H1 (cell line): ENCODE measurements at regions not wholly inside any gene's neighbourhood (a gene's known extent, or its start where the extent isn't known, plus 50 kb on each side); places are given as distances from the start of the nearest gene placed in this dataset.

Source experiments
- CTCF ChIA-PET: fragments of 300-600 bp; sonication (Branson Sonifier 250); formaldehyde crosslinking; loops from one replicate; lab custom pipeline; 2021; ENCODE audit not compliant: partially characterized antibody; lab: Charles Lee
- POLR2A ChIA-PET: fragments of 300-600 bp; sonication (Branson Sonifier 250); formaldehyde crosslinking; loops from one replicate; lab custom pipeline; 2021; ENCODE audit warnings: inconsistent platforms; ENCODE audit not compliant: partially characterized antibody; lab: Charles Lee
- DNase-seq, 2 experiments: peaks; one replicate each; pipeline versions ENCODE4 v3.0.0 to v3.0.0-alpha.2; 2010 to 2022; ENCODE audit warnings: low spot score in 2 of 2, low read depth in 1 of 2, mixed read lengths in 1 of 2
- FAIRE-seq: peaks from 2 replicates; lab custom pipeline; 2011; peaks lifted over from hg19 to GRCh38; lab: Jason Lieb, UNC
- H2AFZ ChIP-seq: 2 replicates; pipeline ENCODE4 v1.8.1; 2012; ENCODE audit warnings: low read length, inconsistent platforms
- H2AK5ac ChIP-seq: 2 replicates; pipeline ENCODE4 v1.6.1; 2013; ENCODE audit warnings: low read depth, low read length
- H2BK120ac ChIP-seq: replicated peaks from 2 replicates; pipeline ENCODE3; 2013; ENCODE audit warnings: low read depth, low read length, inconsistent platforms
- H2BK12ac ChIP-seq: 2 replicates; pipeline ENCODE4 v1.6.1; 2013; ENCODE audit warnings: low read depth, low read length
- H2BK15ac ChIP-seq: 2 replicates; pipeline ENCODE4 v1.6.1; 2013; ENCODE audit warnings: low read length
- H2BK20ac ChIP-seq: 2 replicates; pipeline ENCODE4 v1.6.1; 2013; ENCODE audit warnings: low read length
- H2BK5ac ChIP-seq: 2 replicates; pipeline ENCODE4 v1.6.1; 2013; ENCODE audit warnings: low read depth, low read length
- H3K14ac ChIP-seq: 2 replicates; pipeline ENCODE4 v1.6.1; 2013; ENCODE audit warnings: inconsistent platforms; ENCODE audit not compliant: insufficient read length
- H3K18ac ChIP-seq: 2 replicates; pipeline ENCODE4 v1.6.1; 2013; ENCODE audit warnings: low read length; ENCODE audit errors: extremely low read depth
- H3K23ac ChIP-seq: 2 replicates; pipeline ENCODE4 v1.6.1; 2013; ENCODE audit warnings: inconsistent platforms; ENCODE audit not compliant: insufficient read length
- H3K23me2 ChIP-seq: 2 replicates; pipeline ENCODE4 v1.6.1; 2013; ENCODE audit warnings: low read depth, low read length
- H3K27ac ChIP-seq: 2 replicates; pipeline ENCODE4 v1.6.1; 2011; ENCODE audit warnings: low read depth, low read length, inconsistent platforms
- H3K27me3 ChIP-seq, 4 experiments: replicated peaks in 1 of 4; 1 replicate in 1 of 4; 2 replicates in 3 of 4; pipeline versions ENCODE4 v1.6.1 to v1.8.1; 2011 to 2013; ENCODE audit warnings: low read length in 3 of 4, mild to moderate bottlenecking in 3 of 4, inconsistent platforms in 2 of 4, mixed read lengths in 2 of 4, moderate library complexity in 1 of 4; ENCODE audit not compliant: control insufficient read depth in 3 of 4, insufficient read depth in 3 of 4; ENCODE audit errors: extremely low read depth in 1 of 4
- H3K36me3 ChIP-seq, 4 experiments: 2 replicates each; pipeline versions ENCODE4 v1.6.1 to v1.8.1; 2011 to 2013; ENCODE audit warnings: mild to moderate bottlenecking in 4 of 4, low read length in 3 of 4, moderate library complexity in 2 of 4, control low read depth in 1 of 4, inconsistent platforms in 1 of 4; ENCODE audit not compliant: insufficient read depth in 4 of 4, control insufficient read depth in 2 of 4
- H3K4ac ChIP-seq: replicated peaks from 2 replicates; pipeline ENCODE3; 2013; ENCODE audit warnings: low read length, low read depth, mixed read lengths, inconsistent platforms; ENCODE audit not compliant: insufficient read length
- H3K4me1 ChIP-seq, 4 experiments: replicated peaks in 1 of 4; 1 replicate in 1 of 4; 2 replicates in 3 of 4; pipeline versions ENCODE4 v1.6.1 to v1.8.1; 2011 to 2013; ENCODE audit warnings: low read length in 3 of 4, inconsistent platforms in 2 of 4, mixed read lengths in 1 of 4; ENCODE audit not compliant: insufficient read depth in 4 of 4, control insufficient read depth in 3 of 4
- H3K4me2 ChIP-seq, 2 experiments: 2 replicates each; pipeline versions ENCODE4 v1.6.1 to v1.8.1; 2011 to 2013; ENCODE audit warnings: low read depth in 2 of 2, low read length in 2 of 2, control low read depth in 1 of 2, inconsistent platforms in 1 of 2, mild to moderate bottlenecking in 1 of 2; ENCODE audit not compliant: insufficient read depth in 1 of 2
- H3K4me3 ChIP-seq, 4 experiments: fragments of 200-600, 300-600 bp in 1 of 4; sonication (generic), shearing (Covaris generic), sonication (Bioruptor Twin) in 1 of 4; 2 replicates each; pipeline versions ENCODE4 v1.5.1 to v1.8.1; 2011 to 2016; ENCODE audit warnings: low read length in 4 of 4, low read depth in 3 of 4, control low read depth in 2 of 4, inconsistent platforms in 2 of 4, mild to moderate bottlenecking in 2 of 4, mixed read lengths in 1 of 4, moderate library complexity in 1 of 4; ENCODE audit not compliant: insufficient read depth in 2 of 4; ENCODE audit errors: extremely low read depth in 1 of 4
- H3K56ac ChIP-seq: replicated peaks from 2 replicates; pipeline ENCODE3; 2013; ENCODE audit warnings: low read depth, mild to moderate bottlenecking, mixed read lengths, low read length, inconsistent platforms; ENCODE audit not compliant: insufficient read length
- H3K79me1 ChIP-seq: 2 replicates; pipeline ENCODE4 v1.6.1; 2013; ENCODE audit warnings: low read depth, low read length, control low read depth
- H3K79me2 ChIP-seq, 2 experiments: 2 replicates each; pipeline versions ENCODE4 v1.6.1 to v1.8.1; 2012 to 2013; ENCODE audit warnings: low read length in 2 of 2, mild to moderate bottlenecking in 2 of 2, inconsistent platforms in 1 of 2; ENCODE audit not compliant: insufficient read depth in 2 of 2, control insufficient read depth in 1 of 2
- H3K9ac ChIP-seq, 4 experiments: replicated peaks in 1 of 4; 1 replicate in 1 of 4; 2 replicates in 3 of 4; pipeline versions ENCODE4 v1.6.1 to v1.8.1; 2011 to 2013; ENCODE audit warnings: low read depth in 3 of 4, low read length in 3 of 4, control low read depth in 2 of 4, mild to moderate bottlenecking in 2 of 4, moderate library complexity in 2 of 4, inconsistent platforms in 1 of 4; ENCODE audit errors: extremely low read depth in 1 of 4
- H3K9me3 ChIP-seq, 2 experiments: 2 replicates each; pipeline versions ENCODE4 v1.6.1 to v1.8.1; 2012 to 2013; ENCODE audit warnings: mild to moderate bottlenecking in 2 of 2, moderate library complexity in 2 of 2, control low read depth in 1 of 2, inconsistent platforms in 1 of 2, low read depth in 1 of 2, low read length in 1 of 2, mixed read lengths in 1 of 2; ENCODE audit not compliant: insufficient read depth in 2 of 2
- H4K20me1 ChIP-seq, 2 experiments: replicated peaks in 1 of 2; 2 replicates each; pipeline versions ENCODE3 to v1.8.1; 2011 to 2013; ENCODE audit warnings: inconsistent platforms in 2 of 2, low read length in 2 of 2, mild to moderate bottlenecking in 1 of 2; ENCODE audit not compliant: insufficient read depth in 2 of 2, control insufficient read depth in 1 of 2
- H4K5ac ChIP-seq: 2 replicates; pipeline ENCODE4 v1.6.1; 2013; ENCODE audit warnings: low read length, low read depth, mixed read lengths, inconsistent platforms; ENCODE audit not compliant: insufficient read length
- H4K8ac ChIP-seq: 2 replicates; pipeline ENCODE4 v1.8.0; 2013; ENCODE audit warnings: mild to moderate bottlenecking, moderate library complexity, low read length, inconsistent platforms; ENCODE audit not compliant: insufficient read depth; ENCODE audit errors: extremely low read depth
- H4K91ac ChIP-seq: replicated peaks from 2 replicates; pipeline ENCODE3; 2013; ENCODE audit warnings: low read length, mixed read lengths, inconsistent platforms; ENCODE audit not compliant: insufficient read length
- ASH2L ChIP-seq: fragments of 200-600, 300-600 bp; sonication (generic); IDR thresholded peaks from one replicate; pipeline ENCODE4 v1.7.1; 2017; ENCODE audit warnings: low read length
- ATF3 ChIP-seq: IDR thresholded peaks from 2 replicates; pipeline ENCODE4 v1.6.1; 2011; ENCODE audit warnings: low read depth, mild to moderate bottlenecking, low read length; ENCODE audit not compliant: insufficient read depth
- BCL11A ChIP-seq, 2 experiments: IDR thresholded peaks; one replicate each; pipeline ENCODE4 v1.6.1; 2011; ENCODE audit warnings: low read depth in 2 of 2, low read length in 2 of 2, mild to moderate bottlenecking in 2 of 2
- CBX8 ChIP-seq: fragments of 300-800, 300-1000 bp; sonication (generic); IDR thresholded peaks from 2 replicates; pipeline ENCODE4 v1.7.1; 2016; ENCODE audit warnings: low read depth, low read length, borderline replicate concordance
- KDM4A ChIP-seq: IDR thresholded peaks from one replicate; pipeline ENCODE4 v1.7.1; 2012; ENCODE audit warnings: low read depth, mild to moderate bottlenecking, moderate library complexity, low read length, inconsistent platforms; ENCODE audit not compliant: severe bottlenecking
- RBBP5 ChIP-seq: IDR thresholded peaks from 2 replicates; pipeline ENCODE4 v1.7.1; 2012; ENCODE audit warnings: low read depth, mild to moderate bottlenecking, inconsistent platforms, low read length, moderate library complexity, borderline replicate concordance
- SIRT6 ChIP-seq: IDR thresholded peaks from one replicate; pipeline ENCODE4 v1.7.1; 2012; ENCODE audit warnings: low read length, inconsistent platforms
- SP1 ChIP-seq: IDR thresholded peaks from 2 replicates; pipeline ENCODE4 v1.6.1; 2011; ENCODE audit warnings: low read depth, low read length
- SP4 ChIP-seq: IDR thresholded peaks from 2 replicates; pipeline ENCODE4 v1.6.1; 2012; ENCODE audit warnings: low read length, inconsistent platforms
- TAF7 ChIP-seq: optimal IDR thresholded peaks from 2 replicates; pipeline ENCODE3; 2011; ENCODE audit warnings: low read depth, mild to moderate bottlenecking, inconsistent platforms, low read length, moderate library complexity, borderline replicate concordance
- WGBS, 2 experiments: shearing (Covaris generic) in 1 of 2; methylation state at CpG; one replicate each; pipeline versions ENCODE4 v1.1.6 to v1.1.7; 2013 to 2015; ENCODE audit warnings: low lambda C conversion rate in 2 of 2, mixed read lengths in 2 of 2, inconsistent platforms in 1 of 2, low coverage in 1 of 2, missing lambda C conversion rate in 1 of 2; ENCODE audit not compliant: insufficient replicate concordance in 2 of 2, insufficient coverage in 1 of 2, insufficient read length in 1 of 2; ENCODE audit errors: extremely low coverage in 1 of 2, missing lambda C conversion rate in 1 of 2; 5-methylcytosine and 5-hydroxymethylcytosine counted together

GRCh38 chr2:226158940-226159339 lies 640.7 kb downstream of the IRS1 start:
- Histone ChIP-seq H4K8ac (no peak overlapping the region), H4K5ac (no peak overlapping the region), H3K9ac (no peak overlapping the region), H3K23ac (no peak overlapping the region), H2BK12ac (no peak overlapping the region), H2AK5ac (no peak overlapping the region), H3K27me3 (no peaks in the 10 kb centered on the region), H2BK15ac (no peak overlapping the region), H3K9me3 (no peaks in the 10 kb centered on the region), H4K91ac (no peak overlapping the region), H3K18ac (no peak overlapping the region), H4K20me1 (no peaks in the 10 kb centered on the region), H3K14ac (no peak overlapping the region), H3K36me3 (no peaks in the 10 kb centered on the region), H3K23me2 (no peaks in the 10 kb centered on the region), H2BK120ac (no peak overlapping the region), H2AFZ (no peak overlapping the region), H2BK5ac (no peak overlapping the region), H3K4me1 (peaks cover 0 to 10% (median 0%) of the 10 kb centered on the region in 4 experiments; a peak in 1 of 7 replicates), H3K4ac (no peak overlapping the region), H3K79me1 (no peaks in the 10 kb centered on the region), H3K79me2 (no peaks in the 10 kb centered on the region), H3K56ac (no peak overlapping the region), H3K27ac (no peak overlapping the region), H3K4me2 (no peak overlapping the region), H3K4me3 (no peak overlapping the region), H2BK20ac (no peak overlapping the region)
- FAIRE-seq (no peak), DNase-seq (no peak)
- ChIA-PET CTCF (no interaction called here), POLR2A (no interaction called here)
- TF ChIP-seq TAF7 (no peak), SP1 (no peak), ATF3 (no peak), KDM4A (no peak), SP4 (no peak), RBBP5 (no peak), CBX8 (no peak), BCL11A (IDR thresholded peaks at IDR 0.05; ENCODE audit: low read depth in 2 of 2, low read length in 2 of 2) (no peak), ASH2L (no peak), SIRT6 (no peak)
- WGBS, 2 experiments: 72% methylated on average over 2 of the region's 2 CpGs; no CpG with 5 or more reads in 1 of the 2 experiments
